ENCODE measurements at regions not wholly inside any gene's neighbourhood (a gene's known extent, or its start where the extent isn't known, plus 50 kb on each side); places are given as distances from the start of the nearest gene placed in this dataset.

- no peak for TF ChIP-seq POLR2A (IDR thresholded peaks at IDR 0.05)
- TF ChIP-seq CTCF (IDR thresholded peaks at IDR 0.05) = no peak
These were observed 153.7 kb upstream of the C1orf174 start for GRCh38 chr1:4053774-4054173.
